OCI-LY3 (cell line): ENCODE measurements at regions not wholly inside any gene's neighbourhood (a gene's known extent, or its start where the extent isn't known, plus 50 kb on each side); places are given as distances from the start of the nearest gene placed in this dataset.

Experiments used
- EZH2phosphoT487 ChIP-seq: fragments of 200-600 bp; shearing (Covaris generic); IDR thresholded peaks from 2 replicates; pipeline ENCODE4 v1.6.1; 2018; ENCODE audit warnings: antibody characterized with exemption, mixed run types, low read depth
- TF ChIP-seq, protein P1 (sequence below): fragments of 200-600, 300-600 bp; sonication (generic); IDR thresholded peaks from 2 replicates; pipeline ENCODE4 v1.5.1; 2014; ENCODE audit warnings: antibody characterized with exemption, low read length, low read depth

- no peak for TF ChIP-seq EZH2phosphoT487
- TF ChIP-seq, protein P1, sequence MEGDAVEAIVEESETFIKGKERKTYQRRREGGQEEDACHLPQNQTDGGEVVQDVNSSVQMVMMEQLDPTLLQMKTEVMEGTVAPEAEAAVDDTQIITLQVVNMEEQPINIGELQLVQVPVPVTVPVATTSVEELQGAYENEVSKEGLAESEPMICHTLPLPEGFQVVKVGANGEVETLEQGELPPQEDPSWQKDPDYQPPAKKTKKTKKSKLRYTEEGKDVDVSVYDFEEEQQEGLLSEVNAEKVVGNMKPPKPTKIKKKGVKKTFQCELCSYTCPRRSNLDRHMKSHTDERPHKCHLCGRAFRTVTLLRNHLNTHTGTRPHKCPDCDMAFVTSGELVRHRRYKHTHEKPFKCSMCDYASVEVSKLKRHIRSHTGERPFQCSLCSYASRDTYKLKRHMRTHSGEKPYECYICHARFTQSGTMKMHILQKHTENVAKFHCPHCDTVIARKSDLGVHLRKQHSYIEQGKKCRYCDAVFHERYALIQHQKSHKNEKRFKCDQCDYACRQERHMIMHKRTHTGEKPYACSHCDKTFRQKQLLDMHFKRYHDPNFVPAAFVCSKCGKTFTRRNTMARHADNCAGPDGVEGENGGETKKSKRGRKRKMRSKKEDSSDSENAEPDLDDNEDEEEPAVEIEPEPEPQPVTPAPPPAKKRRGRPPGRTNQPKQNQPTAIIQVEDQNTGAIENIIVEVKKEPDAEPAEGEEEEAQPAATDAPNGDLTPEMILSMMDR = no peak
Measured at GRCh38 chr18:22019193-22019592, 150.2 kb upstream of the GATA6 start.
